Cerebellar cortex (tissue), 1 donor: ENCODE measurements at regions not wholly inside any gene's neighbourhood (a gene's known extent, or its start where the extent isn't known, plus 50 kb on each side); places are given as distances from the start of the nearest gene placed in this dataset.

Source experiments
- DNase-seq: peaks from one replicate; pipeline ENCODE4 v3.0.0-alpha.2; 2015; ENCODE audit warnings: low spot score

DNA sequence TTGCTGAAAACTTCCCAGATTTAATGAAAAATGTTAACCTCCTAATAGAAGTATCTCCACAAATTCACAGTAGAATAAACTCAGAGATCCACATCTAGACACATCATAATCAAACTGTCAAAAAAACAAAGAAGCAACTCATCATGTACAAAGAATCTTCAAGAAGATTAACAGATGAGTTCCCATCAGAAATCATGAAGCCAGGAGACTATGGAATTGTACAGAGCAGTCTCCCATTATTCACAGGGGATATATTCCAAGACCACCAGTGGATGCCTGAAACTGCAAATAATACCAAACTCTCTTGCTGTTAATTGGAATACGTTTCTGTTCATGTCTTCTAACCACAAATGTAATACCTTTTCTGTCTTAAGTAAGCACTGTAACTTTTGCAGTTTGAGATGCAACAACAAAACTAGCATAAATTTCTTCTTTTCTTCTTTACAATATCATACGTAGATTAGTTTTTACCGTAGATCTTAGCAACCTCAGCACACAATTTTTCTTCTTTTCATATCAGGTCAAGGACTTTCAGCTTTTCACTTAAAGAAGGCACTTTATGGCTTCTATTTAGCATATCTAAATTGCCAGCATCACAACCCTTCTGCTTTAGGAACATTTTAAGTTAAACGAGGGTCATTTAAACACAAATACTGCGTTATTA is 70.3 kb upstream of the MIR17HG start:
- DNase-seq: no peak

DNA sequence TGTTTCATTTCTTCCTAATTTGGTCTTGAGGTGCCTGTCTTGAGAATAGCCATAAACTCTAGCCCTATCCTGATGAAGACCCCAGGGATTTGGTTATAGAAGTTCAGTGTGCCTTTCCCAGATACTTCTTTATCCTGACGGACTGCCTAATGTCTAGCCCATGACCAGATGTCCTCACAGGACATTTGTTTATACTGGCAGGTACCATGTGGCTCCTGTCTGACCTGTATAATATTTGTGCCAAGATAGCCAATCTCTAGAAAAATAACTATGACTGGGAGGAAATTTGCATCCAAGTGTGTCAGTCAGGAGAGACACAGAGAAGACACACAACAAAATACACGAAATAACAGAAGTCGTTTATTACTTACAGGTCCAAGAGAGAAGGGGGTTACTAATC is 69.2 kb upstream of the MIR17HG start:
- DNase-seq: no peak

DNA sequence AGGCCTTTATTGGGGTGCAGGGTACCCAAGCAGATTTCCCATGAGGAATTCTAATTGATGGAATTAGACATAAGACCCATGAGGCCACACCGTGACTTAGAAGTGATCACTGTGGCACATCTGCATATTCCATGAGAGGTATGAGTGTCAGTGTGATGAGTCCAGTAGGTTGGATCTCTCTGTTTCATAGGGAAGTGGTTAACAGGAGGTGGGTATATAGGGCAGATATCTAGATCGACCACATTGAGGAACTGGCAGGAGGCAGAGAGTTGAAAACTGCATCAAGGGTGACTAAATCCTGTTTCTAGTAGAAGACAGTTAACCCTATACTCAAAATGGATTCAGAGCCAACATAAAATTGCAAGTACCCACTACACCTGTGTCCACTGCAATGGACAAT is 68.6 kb upstream of the MIR17HG start:
- DNase-seq: no peak

DNA sequence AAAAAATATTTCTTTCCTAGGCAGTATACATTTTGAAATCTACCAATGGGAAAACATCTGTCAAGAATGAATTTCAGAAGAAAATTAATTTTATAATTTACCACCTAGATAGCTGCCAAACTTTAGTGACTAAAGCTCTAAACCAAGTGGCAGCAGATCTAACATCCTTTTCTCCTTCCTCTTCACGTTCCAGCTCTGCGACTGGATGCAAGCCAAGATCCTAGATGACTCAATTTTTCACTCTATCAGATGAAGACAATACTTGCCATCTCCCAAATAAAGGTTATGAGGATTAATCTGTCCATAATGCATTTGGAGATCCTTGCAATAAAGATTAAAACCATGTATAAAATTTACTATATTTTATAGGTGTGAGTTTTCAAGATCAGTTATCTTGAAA is 66.7 kb upstream of the MIR17HG start:
- DNase-seq: no peak

DNA sequence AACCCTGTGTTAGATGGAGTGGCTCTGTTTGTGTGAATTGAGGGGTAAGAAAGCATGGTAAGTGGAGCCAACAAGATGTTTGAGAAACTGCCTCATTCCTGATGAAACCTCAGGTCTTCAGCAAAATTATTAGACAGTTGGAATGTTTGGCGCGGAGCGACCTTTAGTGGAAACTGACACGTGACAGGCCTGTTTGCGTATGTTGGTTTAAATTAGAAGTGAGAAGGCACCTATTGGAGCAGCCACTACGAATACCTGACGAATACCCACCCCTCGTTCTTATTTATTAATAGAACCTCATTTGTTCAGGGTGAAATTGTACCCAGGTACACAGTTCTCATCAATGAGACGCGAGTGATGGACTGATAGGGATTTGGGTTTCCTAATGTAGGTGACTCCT is 63.2 kb upstream of the MIR17HG start:
- no peak for DNase-seq

DNA sequence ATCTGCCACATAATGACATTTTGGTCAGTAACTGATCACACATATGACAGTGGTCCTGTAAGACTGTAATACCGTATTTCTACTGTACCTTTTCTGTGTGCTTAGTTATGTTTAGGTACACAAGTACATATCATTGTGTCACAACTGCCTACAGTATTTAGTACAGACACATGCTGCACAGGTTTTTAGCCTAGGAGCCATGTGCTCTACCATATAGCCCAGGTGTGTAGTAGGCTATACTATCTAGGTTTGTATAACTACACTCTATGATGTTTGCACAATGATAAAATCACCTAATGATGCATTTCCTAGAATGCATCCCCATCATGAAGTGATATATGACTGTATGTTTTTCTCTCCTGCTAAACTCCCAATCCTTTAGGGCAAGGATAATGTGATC is 61.2 kb upstream of the MIR17HG start:
- DNase-seq: no peak

DNA sequence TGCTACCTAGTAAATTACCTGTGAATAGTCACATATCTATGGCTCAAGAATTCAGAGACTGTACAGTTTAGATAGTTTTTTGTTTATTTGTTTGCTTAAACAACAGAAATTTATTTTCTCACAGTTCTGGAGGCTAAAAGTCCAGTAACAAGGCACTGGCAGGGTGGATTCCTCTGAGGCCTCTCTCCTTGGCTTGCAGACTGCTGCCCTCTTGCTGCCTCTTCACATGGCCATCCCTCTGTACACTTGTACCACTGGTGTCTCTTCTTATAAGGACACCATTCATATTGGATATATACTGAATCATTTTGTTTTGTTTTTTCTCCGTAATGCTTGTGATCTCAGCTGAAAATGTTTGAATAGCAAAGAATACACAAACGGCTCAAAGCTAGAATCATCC is 56.4 kb upstream of the MIR17HG start:
- no peak for DNase-seq

DNA sequence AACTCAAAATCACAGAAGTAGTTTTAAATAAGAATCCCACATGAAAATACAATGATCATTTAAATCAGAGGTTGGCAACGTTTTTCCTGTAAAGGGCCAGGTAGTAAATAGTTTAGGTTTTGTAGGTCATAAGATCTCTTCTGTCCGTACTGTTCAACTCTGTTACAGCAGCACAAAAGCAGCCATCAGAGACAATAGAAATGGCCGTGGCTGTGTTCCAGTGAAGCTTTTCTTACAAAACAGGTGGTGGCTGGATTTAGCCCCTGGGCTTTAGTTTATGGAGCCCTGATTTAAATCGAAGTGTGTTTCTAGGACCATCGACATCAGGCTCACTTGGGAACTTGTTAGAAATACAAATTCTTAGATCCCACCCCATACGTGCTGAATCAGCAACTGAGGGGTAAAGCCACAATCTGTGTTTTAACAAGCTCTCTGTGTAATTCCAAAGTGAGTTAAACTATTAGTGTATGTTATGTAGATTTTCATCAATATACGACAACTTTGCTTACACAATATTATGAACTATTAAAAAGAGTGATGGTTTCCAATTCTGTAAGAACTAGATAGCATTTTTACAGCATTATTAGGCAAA is 54.8 kb upstream of the MIR17HG start:
- no peak for DNase-seq

DNA sequence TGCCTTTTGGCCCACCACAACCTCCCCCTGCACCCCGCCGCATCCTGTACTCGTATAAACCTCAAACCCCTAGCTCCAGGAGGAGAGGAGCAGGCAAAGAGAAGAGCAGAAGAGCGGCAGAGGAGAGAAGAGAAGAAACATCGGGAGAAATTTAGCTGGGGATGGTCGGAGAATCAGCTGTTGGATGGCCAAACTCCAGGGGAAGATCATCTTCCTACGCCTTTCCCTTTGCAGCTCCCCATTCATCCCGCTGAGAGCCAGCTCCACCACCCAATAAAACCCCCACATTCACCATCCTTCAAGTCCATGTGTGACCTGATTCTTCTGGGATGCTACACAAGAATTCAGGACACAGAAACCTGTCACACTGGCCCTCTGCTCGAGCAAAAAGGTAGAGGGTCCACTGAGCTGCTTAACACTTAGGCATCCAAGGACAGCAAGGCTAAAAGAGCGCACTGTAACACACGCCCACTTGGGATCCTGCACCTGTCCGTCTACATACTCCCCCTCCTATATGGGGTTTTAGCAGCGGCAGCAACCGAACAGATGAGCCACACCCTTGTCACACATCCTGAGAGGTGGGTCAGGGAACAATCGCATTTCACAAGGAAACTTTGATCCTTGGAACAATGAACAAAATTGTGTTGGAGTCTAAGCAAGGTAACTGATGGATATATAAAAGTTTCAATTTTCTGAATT is 51.6 kb upstream of the MIR17HG start:
- DNase-seq: no peak

DNA sequence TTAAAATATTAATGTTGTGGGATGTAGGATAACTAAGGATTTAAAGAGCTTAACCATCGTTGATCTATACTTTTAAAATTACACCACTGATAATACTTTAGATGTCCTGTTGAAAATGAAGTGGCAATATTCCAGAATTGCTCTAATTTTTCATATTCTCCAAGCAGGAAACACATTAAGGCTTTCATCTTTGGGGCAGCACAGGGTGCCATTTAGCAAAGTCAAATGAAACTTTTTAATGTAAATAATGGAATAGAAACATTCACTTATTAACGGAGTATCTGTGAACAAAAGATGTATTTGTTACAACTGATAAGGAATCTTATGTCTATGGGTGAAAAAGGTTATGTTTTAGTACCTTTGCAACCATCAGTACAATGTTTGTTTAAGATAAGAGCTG is 50.0 kb upstream of the MIR17HG start:
- no peak for DNase-seq
